HAP-1 (cell line): ENCODE measurements at regions not wholly inside any gene's neighbourhood (a gene's known extent, or its start where the extent isn't known, plus 50 kb on each side); places are given as distances from the start of the nearest gene placed in this dataset.

ENCODE experiments used
- DNase-seq, 2 experiments: peaks; one replicate each; pipeline ENCODE4 v3.0.0-alpha.2; 2016 to 2020; ENCODE audit warnings: low spot score in 2 of 2
- H3K27me3 ChIP-seq: fragments of 250-450 bp; sonication (Bioruptor Pico); 2 replicates; pipeline ENCODE4 v1.5.1; 2020; ENCODE audit warnings: low read depth, mild to moderate bottlenecking, moderate library complexity
- H3K36me3 ChIP-seq: fragments of 250-450 bp; sonication (Bioruptor Pico); replicated peaks from 2 replicates; pipeline ENCODE4 v1.5.1; 2020; ENCODE audit warnings: mild to moderate bottlenecking
- H3K4me1 ChIP-seq: fragments of 250-450 bp; sonication (Bioruptor Pico); 2 replicates; pipeline ENCODE4 v1.5.1; 2020; ENCODE audit warnings: mild to moderate bottlenecking
- H3K4me3 ChIP-seq: fragments of 250-450 bp; sonication (Bioruptor Pico); 2 replicates; pipeline ENCODE4 v1.5.1; 2020; ENCODE audit warnings: mild to moderate bottlenecking, moderate library complexity
- H3K9me3 ChIP-seq: fragments of 250-450 bp; sonication (Bioruptor Pico); 2 replicates; pipeline ENCODE4 v1.5.1; 2020; ENCODE audit warnings: mild to moderate bottlenecking, moderate library complexity
- in situ Hi-C: fragments of 300-500 bp; cut with MboI; formaldehyde crosslinking; loops from 3 replicates; pipeline ENCODE4 v1.14.3; 2020; ENCODE audit warnings: low sequenced_read_pairs, inconsistent platforms, mixed read lengths

DNA sequence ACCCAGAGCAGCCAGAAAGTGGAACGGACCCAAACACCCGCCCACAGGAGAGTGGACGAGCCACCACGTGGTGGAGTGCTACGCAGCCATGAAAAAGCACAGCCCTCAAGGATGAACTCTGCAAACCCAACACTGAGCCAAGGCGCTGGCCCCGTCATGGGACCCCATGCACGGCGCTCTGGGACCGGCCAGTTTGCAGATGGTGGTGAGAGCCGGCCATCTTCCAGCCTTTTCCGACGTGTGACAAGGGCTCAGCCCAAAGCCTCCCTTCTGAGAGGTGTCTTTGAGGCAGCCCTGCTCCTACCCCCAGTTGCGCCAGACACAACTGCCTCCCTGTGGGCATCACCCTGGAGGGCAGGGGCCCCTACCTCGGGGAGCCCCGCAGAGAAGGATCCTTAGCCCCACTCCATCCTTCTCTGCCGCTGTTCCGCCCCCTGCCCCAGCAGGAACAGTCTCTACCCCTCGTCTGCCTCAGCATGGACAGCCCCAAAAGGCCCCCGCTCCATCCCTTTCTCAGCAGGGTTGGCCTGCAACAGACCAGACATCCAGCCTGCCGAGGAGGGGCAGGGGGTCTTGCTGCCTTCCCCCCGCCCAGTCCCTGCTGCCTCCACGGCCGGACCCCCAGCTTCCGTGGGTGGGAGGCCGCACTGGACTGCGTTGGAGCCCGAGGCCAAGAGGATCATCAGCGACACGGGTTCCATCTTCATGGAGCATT is 75.7 kb downstream of the MICALL2 start:
- H3K36me3 ChIP-seq: no peaks in the 10 kb centered on the region
- peaks cover 66% of the 10 kb centered on the region for H3K27me3 ChIP-seq
- no peak overlapping the region for H3K4me3 ChIP-seq
- no peaks in the 10 kb centered on the region for H3K9me3 ChIP-seq
- no peaks in the 10 kb centered on the region for H3K4me1 ChIP-seq
- in situ Hi-C loops: no loop called here
- DNase-seq: no peak

DNA sequence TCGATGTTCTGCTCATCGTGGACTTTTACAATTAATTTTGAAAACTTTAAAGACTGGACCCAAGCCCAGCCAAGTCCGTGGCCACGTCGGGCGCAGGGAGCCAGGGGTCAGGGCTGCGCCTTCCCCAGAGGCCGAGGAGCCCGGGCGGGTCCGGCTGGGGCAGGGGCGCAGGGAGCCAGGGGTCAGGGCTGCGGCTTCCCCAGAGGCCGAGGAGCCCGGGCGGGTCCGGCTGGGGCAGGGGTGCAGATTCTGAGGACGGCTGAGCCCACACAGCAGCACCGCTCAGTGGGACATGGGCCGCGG is 75.2 kb downstream of the MICALL2 start:
- in situ Hi-C loops: no loop called here
- no peaks in the 10 kb centered on the region for H3K9me3 ChIP-seq
- no peak overlapping the region for H3K4me3 ChIP-seq
- no peaks in the 10 kb centered on the region for H3K4me1 ChIP-seq
- H3K27me3 ChIP-seq: peaks cover 64% of the 10 kb centered on the region
- no peaks in the 10 kb centered on the region for H3K36me3 ChIP-seq
- no peak for DNase-seq
